Spleen (tissue), 11 donors: ENCODE measurements at regions not wholly inside any gene's neighbourhood (a gene's known extent, or its start where the extent isn't known, plus 50 kb on each side); places are given as distances from the start of the nearest gene placed in this dataset.

ENCODE experiments used
- DNase-seq: peaks from one replicate; pipeline ENCODE4 v3.0.0-alpha.2; 2020
- H3K27ac ChIP-seq, 8 donors: fragments of 200-600 bp; sonication (generic) in 7 of 8; 1 replicate in 4 of 8; 2 replicates in 4 of 8; pipeline versions ENCODE4 v1.5.0 to v1.8.0; 2016 to 2021; ENCODE audit warnings: inconsistent platforms in 4 of 8, mild to moderate bottlenecking in 4 of 8, moderate library complexity in 1 of 8
- H3K27me3 ChIP-seq, 7 donors: fragments of 200-600 bp; sonication (generic) in 6 of 7; replicated peaks in 1 of 7; 1 replicate in 4 of 7; 2 replicates in 3 of 7; pipeline versions ENCODE4 v1.5.0 to v1.8.0; 2016 to 2021; ENCODE audit warnings: inconsistent platforms in 3 of 7, mild to moderate bottlenecking in 1 of 7
- H3K36me3 ChIP-seq, 6 donors: fragments of 200-600 bp; sonication (generic) in 5 of 6; 1 replicate in 4 of 6; 2 replicates in 2 of 6; pipeline versions ENCODE4 v1.5.0 to v1.8.0; 2016 to 2021; ENCODE audit warnings: inconsistent platforms in 2 of 6
- H3K4me1 ChIP-seq, 6 donors: fragments of 200-600 bp; sonication (generic) in 5 of 6; 1 replicate in 3 of 6; 2 replicates in 3 of 6; pipeline versions ENCODE4 v1.5.0 to v1.8.0; 2016 to 2021; ENCODE audit warnings: inconsistent platforms in 3 of 6
- H3K4me3 ChIP-seq, 8 donors: fragments of 200-600 bp; sonication (generic) in 7 of 8; 1 replicate in 4 of 8; 2 replicates in 4 of 8; pipeline versions ENCODE4 v1.5.0 to v1.8.0; 2016 to 2021; ENCODE audit warnings: inconsistent platforms in 4 of 8, mild to moderate bottlenecking in 4 of 8, moderate library complexity in 2 of 8
- H3K9me3 ChIP-seq, 8 donors: fragments of 200-600 bp; sonication (generic) in 7 of 8; 1 replicate in 4 of 8; 2 replicates in 4 of 8; pipeline versions ENCODE4 v1.5.0 to v1.8.0; 2016 to 2021; ENCODE audit warnings: inconsistent platforms in 4 of 8
- CTCF ChIP-seq, 11 experiments: fragments of 200-600 bp in 7 of 11; fragments of 450-650 bp in 4 of 11; sonication (generic) in 4 of 11; IDR thresholded peaks in 8 of 11; conservative IDR thresholded peaks in 3 of 11; 1 replicate in 7 of 11; 2 replicates in 4 of 11; pipeline versions ENCODE4 v1.4.0 to v1.8.0; 2016 to 2021; ENCODE audit warnings: antibody characterized with exemption in 11 of 11, inconsistent platforms in 4 of 11, mild to moderate bottlenecking in 1 of 11
- POLR2A ChIP-seq, 3 donors: fragments of 450-650 bp; IDR thresholded peaks; one replicate each; pipeline ENCODE4 v1.5.1; 2017; ENCODE audit warnings: antibody characterized with exemption in 3 of 3, mild to moderate bottlenecking in 1 of 3
- POLR2AphosphoS5 ChIP-seq, 3 donors: sonication (generic); formaldehyde crosslinking; IDR thresholded peaks; one replicate each; pipeline ENCODE4 v1.5.1; 2017; ENCODE audit warnings: antibody characterized with exemption in 3 of 3
- WGBS, 5 donors: extraction: QIAGEN DNeasy Blood & Tissue Kit in 3 of 5; methylation state at CpG; one replicate each; pipeline versions ENCODE4 v1.1.5 to v1.1.7; 2013 to 2018; 5-methylcytosine and 5-hydroxymethylcytosine counted together
- intact Hi-C: fragments of 100-400 bp; cut with DNase I; formaldehyde crosslinking; loops from one replicate; pipeline ENCODE4 v1.15.0; 2023; ENCODE audit warnings: low total_unique reads
- donor health status: healthy with polysubstance abuse.
- donor health status: DM: no; HTN: no; CAD: no; lungs with moderate emphysema.
- donor health status: DM: no; HTN: no; CAD: no.
- donor health status: Bipolar disorder and iron deficiency.
- donor health status: healthy.
- donor health status: DM: no; HTN: no; CAD: no.
- donor health status: DM: yes; HTN: yes; CAD: no.

- H3K27me3 ChIP-seq = peaks cover 0 to 34% (median 0%) of the 10 kb centered on the region in 7 donors
- intact Hi-C loops = loop anchor here (10.0 kb wide), 1 partner anchor 75 kb away; the partner anchor contains the start of gene CEBPB
- TF ChIP-seq POLR2A (IDR thresholded peaks at IDR 0.05) = no peak
- no peak for TF ChIP-seq POLR2AphosphoS5 (IDR thresholded peaks at IDR 0.05)
- TF ChIP-seq CTCF (IDR thresholded peaks at IDR 0.05 in 8 of 11, conservative IDR thresholded peaks at IDR 0.05 in 3 of 11) = no peak
- no peak for DNase-seq
- H3K27ac ChIP-seq = peak overlapping the region in 4 of 8 donors; percentile 86 to 95 (median 94)
- no peaks in the 10 kb centered on the region for H3K36me3 ChIP-seq
- WGBS, 5 donors = 81 to 84% (median 83%) methylated on average over 20 of the region's 20 CpGs
- peak overlapping the region in 1 of 8 donors; percentile 66 for H3K4me3 ChIP-seq
- H3K4me1 ChIP-seq = peaks cover 10 to 92% (median 66%) of the 10 kb centered on the region in 6 donors
- H3K9me3 ChIP-seq = no peaks in the 10 kb centered on the region
These were observed 78.7 kb downstream of the CEBPB start for GRCh38 chr20:50269091-50270033.

- intact Hi-C loops = loop anchor here (10.0 kb wide), 1 partner anchor 75 kb away; the partner anchor contains the start of gene CEBPB
- DNase-seq = no peak
- peaks cover 10 to 99% (median 66%) of the 10 kb centered on the region in 6 donors for H3K4me1 ChIP-seq
- H3K9me3 ChIP-seq = no peaks in the 10 kb centered on the region
- TF ChIP-seq CTCF (IDR thresholded peaks at IDR 0.05 in 8 of 11, conservative IDR thresholded peaks at IDR 0.05 in 3 of 11) (no peak), POLR2A (IDR thresholded peaks at IDR 0.05) (no peak), POLR2AphosphoS5 (IDR thresholded peaks at IDR 0.05) (no peak)
- peak overlapping the region in 5 of 8 donors; percentile 86 to 95 (median 93) for H3K27ac ChIP-seq
- WGBS, 5 donors = 83 to 93% (median 85%) methylated on average over 7 to 8 of the region's 8 CpGs
- H3K36me3 ChIP-seq = no peaks in the 10 kb centered on the region
- peak overlapping the region in 1 of 8 donors; percentile 66 for H3K4me3 ChIP-seq
- peaks cover 0 to 34% (median 0%) of the 10 kb centered on the region in 7 donors for H3K27me3 ChIP-seq
These were observed 79.4 kb downstream of the CEBPB start for GRCh38 chr20:50270034-50270395.

DNA sequence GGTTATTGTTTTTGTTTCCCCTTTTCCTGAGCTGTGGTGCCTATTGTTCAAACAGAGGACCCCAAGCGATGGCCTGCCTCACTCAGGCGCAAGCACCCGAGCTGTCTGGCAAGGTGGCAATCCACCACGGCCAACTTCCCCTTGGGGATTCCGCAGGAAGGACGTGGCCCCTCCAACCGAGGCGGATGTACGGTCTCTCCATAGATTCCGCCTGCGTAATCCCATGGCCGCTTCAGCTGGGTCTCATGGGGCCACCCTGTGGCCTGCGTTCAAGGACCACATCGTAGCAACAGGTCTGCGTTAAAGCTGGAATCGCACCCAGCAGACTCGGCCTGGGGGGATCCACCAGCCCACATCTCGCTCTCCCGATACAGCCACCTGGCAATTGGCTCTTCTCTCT is 79.9 kb downstream of the CEBPB start:
- no peaks in the 10 kb centered on the region for H3K36me3 ChIP-seq
- TF ChIP-seq POLR2AphosphoS5 (IDR thresholded peaks at IDR 0.05) = peak; percentile 79 to 86 (median 83)
- no peak for TF ChIP-seq POLR2A (IDR thresholded peaks at IDR 0.05)
- peak in 2 of 11 experiments; percentile 20 to 27 for TF ChIP-seq CTCF (IDR thresholded peaks at IDR 0.05 in 8 of 11, conservative IDR thresholded peaks at IDR 0.05 in 3 of 11)
- peaks cover 0 to 34% (median 0%) of the 10 kb centered on the region in 7 donors for H3K27me3 ChIP-seq
- H3K27ac ChIP-seq = peak overlapping the region in 6 of 8 donors; percentile 58 to 95 (median 92)
- WGBS, 5 donors = 5 to 30% (median 21%) methylated on average over 17 to 19 of the region's 19 CpGs
- H3K9me3 ChIP-seq = no peaks in the 10 kb centered on the region
- peak overlapping the region in 1 of 8 donors; percentile 66 for H3K4me3 ChIP-seq
- intact Hi-C loops = loop anchor here (10.0 kb wide), 1 partner anchor 76 kb away; the partner anchor contains the start of gene CEBPB
- DNase-seq = peak; percentile 88
- peaks cover 10 to 100% (median 66%) of the 10 kb centered on the region in 6 donors for H3K4me1 ChIP-seq

DNA sequence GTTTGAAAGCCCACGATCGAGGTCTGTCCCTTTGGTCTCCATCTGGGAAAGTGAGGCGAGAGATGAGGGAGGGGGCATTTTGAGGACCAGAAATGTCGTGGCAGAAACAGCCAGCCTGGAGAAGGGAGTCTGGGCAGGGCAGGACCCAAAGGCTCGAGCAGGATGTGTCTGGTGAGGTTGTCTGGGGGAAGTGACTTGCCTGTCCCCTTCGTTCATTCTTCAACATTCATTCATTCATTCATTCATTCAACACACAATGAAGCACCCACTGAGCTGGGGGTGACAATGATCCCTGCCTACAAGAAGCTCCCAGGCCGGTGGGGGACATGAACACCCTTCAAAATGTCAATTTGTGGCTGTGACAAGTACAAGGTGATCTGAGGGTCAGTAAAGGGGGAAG is 80.5 kb downstream of the CEBPB start:
- peaks cover 0 to 34% (median 0%) of the 10 kb centered on the region in 7 donors for H3K27me3 ChIP-seq
- DNase-seq = no peak
- 42 to 62% (median 55%) methylated on average over 7 of the region's 7 CpGs for WGBS, 5 donors
- no peaks in the 10 kb centered on the region for H3K9me3 ChIP-seq
- intact Hi-C loops = loop anchor here (10.0 kb wide), 1 partner anchor 76 kb away; the partner anchor contains the start of gene CEBPB
- TF ChIP-seq POLR2AphosphoS5 (IDR thresholded peaks at IDR 0.05) = no peak
- TF ChIP-seq CTCF (IDR thresholded peaks at IDR 0.05 in 8 of 11, conservative IDR thresholded peaks at IDR 0.05 in 3 of 11) = no peak
- TF ChIP-seq POLR2A (IDR thresholded peaks at IDR 0.05) = no peak
- H3K4me1 ChIP-seq = peaks cover 10 to 100% (median 65%) of the 10 kb centered on the region in 6 donors
- H3K4me3 ChIP-seq = peak overlapping the region in 1 of 8 donors; percentile 66
- H3K36me3 ChIP-seq = no peaks in the 10 kb centered on the region
- H3K27ac ChIP-seq = peak overlapping the region in 6 of 8 donors; percentile 84 to 95 (median 92)
